SU-DHL-6 (cell line): ENCODE measurements at regions not wholly inside any gene's neighbourhood (a gene's known extent, or its start where the extent isn't known, plus 50 kb on each side); places are given as distances from the start of the nearest gene placed in this dataset.

Experiments used
- EZH2phosphoT487 ChIP-seq: fragments of 200-600 bp; sonication (generic), shearing (Covaris generic); conservative IDR thresholded peaks from 2 replicates; pipeline ENCODE4 v1.6.1; 2018; ENCODE audit warnings: mild to moderate bottlenecking, antibody characterized with exemption, low read length, moderate library complexity, mixed read lengths
- TF ChIP-seq, protein P1 (sequence below): fragments of 200-600 bp; sonication (generic); IDR thresholded peaks from one replicate; pipeline ENCODE4 v1.5.1; 2017; ENCODE audit warnings: antibody characterized with exemption, mild to moderate bottlenecking, low read length, moderate library complexity; ENCODE audit not compliant: insufficient read depth, poor library complexity, severe bottlenecking

GRCh38 chr3:118478706-118479276, 555.9 kb downstream of the IGSF11 start:
- TF ChIP-seq, protein P1, sequence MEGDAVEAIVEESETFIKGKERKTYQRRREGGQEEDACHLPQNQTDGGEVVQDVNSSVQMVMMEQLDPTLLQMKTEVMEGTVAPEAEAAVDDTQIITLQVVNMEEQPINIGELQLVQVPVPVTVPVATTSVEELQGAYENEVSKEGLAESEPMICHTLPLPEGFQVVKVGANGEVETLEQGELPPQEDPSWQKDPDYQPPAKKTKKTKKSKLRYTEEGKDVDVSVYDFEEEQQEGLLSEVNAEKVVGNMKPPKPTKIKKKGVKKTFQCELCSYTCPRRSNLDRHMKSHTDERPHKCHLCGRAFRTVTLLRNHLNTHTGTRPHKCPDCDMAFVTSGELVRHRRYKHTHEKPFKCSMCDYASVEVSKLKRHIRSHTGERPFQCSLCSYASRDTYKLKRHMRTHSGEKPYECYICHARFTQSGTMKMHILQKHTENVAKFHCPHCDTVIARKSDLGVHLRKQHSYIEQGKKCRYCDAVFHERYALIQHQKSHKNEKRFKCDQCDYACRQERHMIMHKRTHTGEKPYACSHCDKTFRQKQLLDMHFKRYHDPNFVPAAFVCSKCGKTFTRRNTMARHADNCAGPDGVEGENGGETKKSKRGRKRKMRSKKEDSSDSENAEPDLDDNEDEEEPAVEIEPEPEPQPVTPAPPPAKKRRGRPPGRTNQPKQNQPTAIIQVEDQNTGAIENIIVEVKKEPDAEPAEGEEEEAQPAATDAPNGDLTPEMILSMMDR = no peak
- TF ChIP-seq EZH2phosphoT487 = no peak
